ENCODE measurements at regions not wholly inside any gene's neighbourhood (a gene's known extent, or its start where the extent isn't known, plus 50 kb on each side); places are given as distances from the start of the nearest gene placed in this dataset.

DNA sequence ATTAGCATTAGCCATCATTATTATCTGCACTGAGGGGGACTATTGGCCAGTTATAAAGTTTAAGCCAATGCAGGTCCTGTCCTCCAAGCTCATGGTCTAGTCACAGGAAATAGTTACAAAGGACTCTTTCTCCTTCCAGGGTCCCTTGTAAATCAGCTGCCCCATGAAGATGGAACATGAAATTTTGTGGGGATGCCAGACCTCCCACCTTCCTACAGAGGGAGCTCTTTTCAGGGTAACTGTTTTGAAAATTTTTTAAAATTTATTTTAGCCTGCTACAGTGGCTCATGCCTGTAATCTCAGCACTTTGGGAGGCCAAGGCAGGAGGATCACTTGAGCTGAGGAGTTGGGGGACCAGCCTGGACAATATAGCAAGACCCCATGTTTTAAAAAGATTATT lies 124.4 kb upstream of the SLC34A2 start:
- no peak for DNase-seq

DNA sequence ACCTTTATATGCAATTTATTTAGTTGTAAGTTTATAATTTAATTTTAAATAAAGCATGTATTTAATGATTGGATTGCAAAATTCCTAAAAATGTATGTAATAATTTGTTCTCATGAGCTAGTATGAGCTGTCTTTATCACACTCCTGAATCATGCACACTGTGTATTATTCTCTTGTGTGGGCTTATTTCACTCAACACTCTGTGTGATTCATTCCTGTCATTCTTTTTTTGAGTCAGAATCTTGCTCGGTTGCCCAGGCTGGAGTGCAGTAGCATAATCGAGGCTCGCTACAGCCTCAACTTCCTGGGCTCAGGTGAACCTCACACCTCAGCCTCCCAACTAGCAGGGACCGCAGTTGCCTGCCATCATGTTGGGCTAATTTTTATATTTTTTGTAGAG lies 123.1 kb upstream of the SLC34A2 start:
- DNase-seq = no peak

DNA sequence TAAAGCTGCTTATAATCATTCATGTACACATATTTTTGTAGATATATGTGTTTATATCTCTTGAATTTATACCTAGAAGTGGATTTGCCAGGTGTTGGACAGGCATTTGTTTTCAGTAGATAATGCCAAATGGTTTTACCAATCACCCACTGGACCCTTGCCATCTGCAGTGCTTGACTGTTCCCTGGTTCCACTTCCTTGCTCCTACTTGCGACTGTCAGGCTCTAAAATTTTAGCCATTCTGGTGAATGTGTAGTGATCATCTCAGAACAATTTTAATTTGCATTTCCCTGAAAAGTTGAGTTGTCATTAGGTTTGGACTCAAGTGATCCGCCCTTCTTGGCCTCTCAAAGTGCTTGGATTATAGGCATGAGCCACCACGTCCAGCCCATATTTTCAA lies 122.4 kb upstream of the SLC34A2 start:
- DNase-seq = no peak

DNA sequence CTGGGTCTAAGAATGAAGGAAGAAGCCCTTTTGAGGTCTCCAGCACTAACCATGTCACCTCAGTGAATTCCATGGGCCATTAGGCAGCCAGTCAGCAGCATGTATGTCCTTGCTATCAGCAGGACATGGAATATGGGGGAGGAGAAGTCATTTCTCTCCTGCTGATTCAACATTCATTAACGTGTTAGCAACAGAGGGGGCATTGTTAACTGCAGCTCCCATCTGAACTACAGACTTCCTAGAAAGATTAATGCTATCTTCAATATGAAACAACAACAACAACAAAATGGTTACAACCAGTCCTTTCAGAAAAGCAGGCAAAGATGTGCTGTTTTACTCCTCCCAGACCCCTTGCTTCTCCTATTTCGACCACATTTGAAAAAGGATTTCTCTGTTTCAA lies 120.4 kb upstream of the SLC34A2 start:
- DNase-seq = no peak

DNA sequence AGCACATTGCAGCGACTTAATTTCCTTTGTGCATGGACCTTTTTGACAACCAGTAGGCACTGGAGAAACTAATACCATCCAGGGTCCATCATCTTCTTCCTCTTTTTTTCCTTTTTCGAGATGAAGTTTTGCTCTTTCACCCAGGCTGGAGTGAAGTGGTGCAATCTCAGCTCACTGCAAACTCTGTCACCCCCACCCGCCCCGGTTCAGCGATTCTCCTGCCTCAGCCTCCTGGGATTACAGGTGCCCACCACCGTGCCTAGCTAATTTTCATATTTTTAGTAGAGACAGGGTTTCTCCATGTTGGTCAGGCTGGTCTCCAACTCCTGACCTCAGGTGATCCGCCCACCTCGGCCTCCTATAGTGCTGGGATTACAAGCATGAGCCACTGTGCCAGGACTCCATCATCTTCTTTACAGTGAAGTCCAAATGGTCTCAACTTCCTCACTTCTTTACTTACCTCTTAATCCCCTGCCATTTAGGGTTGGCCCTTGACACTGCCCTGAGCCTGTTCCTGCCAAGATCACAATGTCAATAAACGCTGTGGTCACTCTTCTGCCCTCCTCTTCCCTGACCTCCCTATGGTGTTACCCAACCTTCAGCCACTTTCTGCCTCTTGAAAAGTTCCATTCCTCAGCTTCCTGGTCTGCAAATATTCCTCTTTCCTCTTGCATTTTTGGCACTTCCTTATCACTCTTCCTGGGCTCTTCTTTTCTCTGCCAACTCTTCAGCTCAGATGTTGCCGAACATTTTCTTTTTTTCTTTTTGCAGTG lies 119.8 kb upstream of the SLC34A2 start:
- no peak for DNase-seq

DNA sequence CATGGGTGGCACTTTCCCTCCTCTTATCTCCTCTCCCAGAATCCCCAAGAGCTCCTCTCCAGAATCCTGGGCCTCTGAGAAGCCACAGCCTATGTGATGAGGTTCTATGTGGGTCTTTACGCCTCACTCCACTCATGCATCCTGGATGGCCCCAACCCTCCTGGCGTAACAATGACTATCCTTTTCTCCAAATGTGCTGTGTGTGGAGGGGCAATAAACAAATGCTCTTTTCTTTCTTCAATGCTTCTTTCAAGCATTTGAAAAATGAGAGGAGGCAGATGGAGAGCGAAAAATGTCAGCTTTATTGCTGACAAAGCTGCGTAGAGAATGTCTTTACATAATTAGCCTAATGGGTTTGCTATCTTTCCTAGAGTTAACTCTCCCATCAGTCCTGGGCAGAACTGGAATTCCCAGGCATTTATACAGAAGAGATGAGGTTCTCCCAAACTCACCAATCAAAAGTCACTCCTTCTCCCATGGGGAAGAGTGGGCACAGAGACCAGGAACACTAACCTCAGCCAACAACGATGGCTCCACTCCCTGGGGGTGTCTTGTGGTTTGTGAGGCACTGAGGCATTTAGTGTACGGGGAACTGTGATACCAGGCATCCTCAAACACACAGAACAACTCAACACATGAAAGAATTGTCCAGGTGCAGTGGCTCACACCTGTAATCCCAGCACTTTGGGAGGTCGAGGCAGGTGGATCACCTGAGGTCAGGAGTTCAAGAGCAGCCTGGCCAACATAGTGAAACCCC lies 118.9 kb upstream of the SLC34A2 start:
- DNase-seq = no peak

DNA sequence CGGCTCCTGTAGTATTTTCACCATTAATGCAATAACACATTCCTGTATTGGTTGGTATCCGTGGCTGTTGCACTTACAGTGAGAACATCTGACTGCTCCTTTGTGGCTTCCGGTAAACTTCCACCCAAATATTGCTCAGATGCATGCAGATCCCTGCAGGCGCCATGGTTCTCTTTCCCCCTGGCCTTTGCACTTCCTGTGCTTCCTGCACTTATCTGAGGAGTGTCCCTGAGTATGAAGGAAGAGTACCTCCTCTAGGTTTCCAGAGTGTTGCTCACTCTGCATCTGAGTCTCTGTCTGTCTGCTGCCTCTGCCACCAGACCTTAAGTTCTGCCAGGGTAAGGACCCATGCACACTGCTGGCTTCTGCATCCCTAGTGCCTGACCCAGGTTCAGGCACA lies 117.2 kb upstream of the SLC34A2 start:
- DNase-seq = no peak

DNA sequence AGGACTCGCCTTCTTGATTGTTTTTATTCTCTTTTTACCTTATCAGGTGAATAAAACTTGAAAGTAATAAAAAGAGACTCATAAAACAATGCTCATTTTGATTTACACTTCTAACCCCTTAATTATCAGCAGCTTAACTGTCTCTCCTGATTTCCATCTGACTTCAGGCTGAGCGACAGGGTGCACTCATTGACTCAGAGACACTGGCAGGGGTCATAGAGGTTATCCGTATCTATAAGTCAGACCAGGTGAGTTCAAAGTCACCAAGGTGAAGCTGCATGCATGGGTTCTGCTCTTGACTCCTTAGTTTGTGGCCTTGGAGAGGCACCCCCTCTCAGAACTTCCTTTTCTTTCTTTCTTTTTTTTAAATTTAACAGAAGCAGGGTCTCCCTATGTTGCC lies 116.4 kb upstream of the SLC34A2 start:
- no peak for DNase-seq

DNA sequence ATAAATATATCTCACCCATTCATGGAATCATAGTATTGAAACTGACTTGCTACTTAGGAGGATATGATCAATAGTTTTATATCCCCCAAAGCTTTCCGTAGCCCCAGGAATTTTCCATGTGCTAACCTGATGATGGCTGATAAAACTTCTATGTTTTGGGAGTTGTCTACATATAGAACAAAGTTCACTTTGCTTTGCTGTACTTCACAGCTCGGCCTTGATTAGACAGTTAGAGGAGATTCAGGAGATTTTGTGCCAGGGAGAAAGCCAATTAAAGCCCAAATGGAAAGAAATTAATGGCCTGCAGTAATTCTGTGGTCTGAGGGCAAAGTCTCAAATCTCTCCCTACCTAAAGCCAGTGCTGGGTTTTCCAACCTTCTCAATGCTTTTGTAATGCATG lies 114.9 kb upstream of the SLC34A2 start:
- no peak for DNase-seq

DNA sequence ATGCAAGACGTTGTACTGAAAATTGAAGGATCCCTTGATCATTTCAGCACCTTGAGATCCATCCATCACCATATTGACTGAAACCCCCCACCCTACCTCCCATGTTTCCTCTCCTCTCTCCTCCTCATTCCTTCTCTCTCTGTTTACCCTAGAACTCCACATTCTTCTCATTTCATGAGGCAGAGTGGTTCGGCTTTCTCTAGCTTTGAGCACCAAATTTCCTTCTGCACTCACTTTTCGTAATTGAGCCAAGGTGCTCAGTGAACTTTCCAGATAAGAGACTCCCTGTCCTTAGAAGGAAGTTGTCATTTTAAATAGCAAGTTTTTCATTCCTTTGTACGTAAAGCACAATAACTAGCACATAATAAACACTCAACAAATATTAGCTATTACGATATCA lies 108.3 kb upstream of the SLC34A2 start:
- no peak for DNase-seq

DNA sequence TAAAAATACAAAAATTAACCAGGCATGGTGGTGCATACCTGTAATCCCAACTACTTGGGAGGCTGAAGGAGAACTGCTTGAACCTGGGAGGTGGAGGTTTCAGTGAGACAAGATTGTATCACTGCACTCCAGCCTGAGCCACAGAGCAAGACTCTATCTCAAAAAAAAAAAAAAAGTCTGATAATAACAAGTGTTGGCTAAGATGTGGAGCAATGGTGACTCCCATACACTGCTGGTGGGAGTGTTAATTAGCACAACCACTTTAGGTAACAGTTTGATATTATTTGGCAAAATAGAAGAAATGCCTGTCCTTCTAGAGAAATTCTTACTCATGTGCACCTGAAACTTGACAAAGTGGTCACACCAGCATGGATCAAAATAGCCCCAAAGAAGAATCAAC lies 106.2 kb upstream of the SLC34A2 start:
- no peak for DNase-seq

DNA sequence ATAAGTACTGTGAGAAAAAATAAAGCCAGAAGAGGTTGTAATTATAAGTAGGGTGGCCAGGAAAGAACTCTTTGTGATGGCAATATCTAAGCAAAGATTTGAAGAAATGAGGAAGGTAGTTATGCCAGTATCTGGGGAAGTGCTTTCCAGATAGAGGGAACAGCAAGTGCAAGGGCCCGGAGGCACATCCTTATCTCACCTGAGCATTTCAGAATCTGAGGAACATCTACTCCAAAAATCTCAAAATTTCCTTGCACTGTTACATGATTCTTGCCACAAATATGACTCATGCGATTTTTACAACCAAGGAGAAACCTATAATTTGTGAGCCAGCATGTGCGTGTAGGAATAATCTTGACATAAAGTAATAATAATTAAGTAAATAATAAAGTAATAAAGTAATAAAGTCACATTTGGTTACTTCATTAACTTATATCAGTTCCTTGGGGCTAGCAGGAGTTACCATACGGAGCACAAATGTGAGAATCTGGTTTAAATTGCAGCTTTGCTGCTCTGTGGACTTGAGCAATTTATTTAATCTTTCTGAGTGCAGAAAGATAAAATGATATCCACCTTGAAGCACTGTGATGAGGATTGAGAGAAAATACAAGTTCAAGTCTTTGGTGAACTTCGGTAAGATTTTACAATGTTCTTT lies 105.1 kb upstream of the SLC34A2 start:
- DNase-seq = no peak

DNA sequence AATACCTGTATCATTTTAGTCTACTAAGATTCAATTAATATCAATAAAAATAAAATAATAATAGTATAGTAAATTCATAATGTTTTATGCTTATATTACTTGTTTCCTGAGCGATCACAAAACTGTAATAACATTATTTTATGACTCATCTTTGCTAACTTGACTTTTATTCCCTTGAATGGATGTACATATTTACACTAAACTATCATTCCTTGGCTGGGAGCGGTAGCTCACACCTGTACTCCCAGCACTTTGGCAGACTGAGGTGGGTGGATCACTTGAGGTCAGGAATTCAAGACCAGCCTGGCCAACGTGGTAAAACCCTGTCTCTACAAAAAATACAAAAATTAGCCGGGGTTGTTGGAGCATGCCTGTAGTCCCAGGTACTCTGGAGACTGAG lies 104.0 kb upstream of the SLC34A2 start:
- DNase-seq = no peak

DNA sequence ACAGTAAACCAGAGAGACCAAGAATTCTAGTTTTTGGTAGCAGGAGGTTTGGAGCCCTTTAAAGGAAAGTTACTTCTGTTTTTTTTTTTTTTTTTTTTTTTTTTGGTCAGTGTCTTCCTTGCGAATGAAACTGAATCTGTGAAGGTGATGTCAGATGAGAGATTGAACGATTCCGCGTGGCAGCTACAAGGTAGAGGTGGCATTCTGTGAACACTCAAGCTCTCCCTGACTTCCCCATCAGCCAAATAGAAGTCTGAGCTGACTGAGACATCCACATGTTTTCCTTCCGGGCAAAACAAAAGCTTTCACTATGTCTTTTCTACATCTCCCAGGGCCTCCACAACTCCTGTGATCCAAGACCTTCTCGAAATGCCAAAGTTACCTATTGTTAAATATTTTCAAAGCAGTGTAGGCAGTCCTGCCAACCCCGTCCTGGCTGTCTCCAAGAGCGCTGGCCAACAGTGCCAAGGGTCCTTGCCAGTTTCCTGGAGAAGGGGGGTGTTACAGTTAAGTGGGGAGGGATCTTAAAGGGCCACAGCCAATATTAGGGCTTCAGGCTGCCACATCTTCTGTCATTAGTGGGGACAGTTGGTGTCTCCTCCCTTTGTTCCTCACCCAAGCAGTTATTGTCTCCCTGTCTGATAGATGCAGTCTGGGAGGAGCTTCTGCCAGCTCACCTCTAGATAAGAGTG lies 102.9 kb upstream of the SLC34A2 start:
- no peak for DNase-seq

DNA sequence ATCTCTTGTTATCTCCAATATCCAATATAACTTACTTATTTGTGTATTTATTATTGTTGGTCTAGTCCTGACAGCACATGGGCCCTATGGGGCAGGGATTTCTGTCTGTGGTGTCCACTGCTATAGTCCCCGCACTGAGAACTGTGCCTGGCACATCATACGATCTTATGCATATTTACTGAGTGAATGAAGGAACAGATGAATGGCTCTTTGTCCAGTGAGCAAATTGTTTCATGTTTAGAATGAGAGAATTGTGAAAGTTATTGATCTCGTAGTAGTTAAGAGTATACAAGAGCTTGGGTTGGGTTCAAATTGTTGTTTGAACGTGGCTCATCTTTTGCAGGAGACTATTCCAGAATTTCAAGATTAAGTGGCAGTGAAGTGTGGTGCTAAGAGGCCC lies 96.1 kb upstream of the SLC34A2 start:
- DNase-seq = no peak

DNA sequence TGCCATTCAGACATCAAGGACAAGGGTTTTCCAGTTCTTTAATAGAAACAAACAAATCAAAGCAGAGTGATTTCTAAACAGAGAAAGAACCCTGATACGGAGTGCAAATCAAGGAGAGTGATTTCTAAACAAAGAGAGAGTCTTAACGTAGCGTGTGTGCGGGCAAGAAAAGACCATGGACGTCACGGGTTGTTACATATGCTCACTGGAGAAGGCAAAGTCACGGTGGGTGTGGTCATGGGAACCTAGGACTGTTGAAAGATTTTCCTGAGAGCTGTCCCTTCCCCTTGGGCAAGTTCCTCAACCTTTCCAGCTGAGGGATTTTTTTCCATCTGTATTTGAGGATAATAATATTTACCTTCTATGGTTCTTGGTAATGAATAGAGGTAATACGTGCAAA lies 95.0 kb upstream of the SLC34A2 start:
- no peak for DNase-seq

DNA sequence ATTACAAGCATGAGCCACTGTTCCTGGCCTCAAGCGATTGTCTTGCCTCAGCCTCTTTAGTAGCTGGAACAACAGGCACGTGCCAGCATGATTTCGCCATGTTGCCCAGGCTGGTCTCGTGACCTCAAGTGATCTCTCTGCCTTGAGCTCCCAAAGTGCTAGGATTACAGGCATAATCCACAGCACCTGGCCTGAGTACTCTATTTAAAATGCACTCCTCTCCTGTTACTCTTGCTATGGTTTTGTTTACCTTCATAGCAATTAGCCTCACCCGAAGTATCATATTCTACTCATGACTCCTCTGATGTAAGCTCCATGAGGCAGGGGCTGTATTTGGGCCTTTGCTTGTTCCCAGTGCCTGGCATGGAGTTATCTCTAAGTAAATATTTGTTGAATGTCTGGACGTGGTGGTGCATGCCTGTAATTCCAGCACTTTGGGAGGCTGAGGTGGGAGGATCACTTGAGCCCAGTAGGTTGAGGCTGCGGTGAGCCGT lies 92.5 kb upstream of the SLC34A2 start:
- DNase-seq = peak; percentile 73

DNA sequence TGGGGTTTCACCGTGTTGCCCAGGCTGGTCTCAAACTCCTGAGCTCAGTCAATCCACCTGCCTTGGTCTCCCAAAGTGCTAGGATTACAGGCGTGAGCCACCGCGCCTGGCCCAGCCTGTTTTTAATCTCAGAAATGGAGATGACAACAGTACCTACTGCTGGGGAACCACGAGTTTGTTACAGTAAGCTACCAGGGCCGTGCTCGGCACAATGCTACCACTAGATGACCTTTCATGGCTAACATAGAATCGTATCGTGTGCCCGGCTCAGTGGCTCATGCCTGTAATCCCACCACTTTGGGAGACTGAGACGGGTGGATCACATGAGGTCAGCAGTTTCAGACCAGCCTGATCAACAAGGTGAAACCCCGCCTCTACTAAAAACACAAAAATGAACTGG lies 90.8 kb upstream of the SLC34A2 start:
- no peak for DNase-seq

DNA sequence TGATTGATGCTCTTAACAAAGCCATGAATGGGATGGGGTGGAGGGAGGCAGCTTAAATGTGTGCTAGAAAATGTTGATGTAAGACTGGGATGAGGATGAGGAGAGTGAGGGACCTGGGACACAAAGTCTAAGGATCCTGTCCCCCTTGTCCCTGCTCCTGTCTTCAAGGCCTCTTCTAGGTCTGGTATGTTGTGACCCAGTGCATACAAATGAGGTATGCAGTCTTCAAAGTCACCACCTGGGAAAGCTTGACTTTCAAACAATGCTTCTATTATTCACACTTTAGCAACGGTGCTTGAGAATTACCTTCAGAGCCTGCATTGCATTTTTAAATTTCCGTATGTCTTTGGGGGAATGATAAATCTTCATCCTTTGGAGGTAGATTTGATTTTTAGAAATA lies 88.4 kb upstream of the SLC34A2 start:
- no peak for DNase-seq

DNA sequence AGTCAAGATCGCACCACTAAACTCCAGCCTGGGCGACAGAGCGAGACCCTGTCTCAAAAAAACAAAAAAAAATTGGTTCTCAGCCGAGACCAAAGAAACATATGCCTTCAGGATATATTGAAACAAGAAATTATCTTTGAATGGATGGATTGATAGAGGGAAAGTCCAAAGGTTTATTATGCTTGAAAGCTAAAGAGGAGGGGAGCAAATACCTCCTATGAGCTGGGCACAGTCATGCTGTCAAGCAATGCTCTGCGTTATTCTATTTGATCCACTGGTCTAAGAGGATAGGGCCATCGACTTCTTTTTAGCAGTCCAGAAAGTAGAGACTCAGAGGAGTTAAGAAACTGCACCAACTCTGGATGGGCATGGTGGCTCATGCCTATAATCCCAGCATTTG lies 85.9 kb upstream of the SLC34A2 start:
- DNase-seq = no peak

DNA sequence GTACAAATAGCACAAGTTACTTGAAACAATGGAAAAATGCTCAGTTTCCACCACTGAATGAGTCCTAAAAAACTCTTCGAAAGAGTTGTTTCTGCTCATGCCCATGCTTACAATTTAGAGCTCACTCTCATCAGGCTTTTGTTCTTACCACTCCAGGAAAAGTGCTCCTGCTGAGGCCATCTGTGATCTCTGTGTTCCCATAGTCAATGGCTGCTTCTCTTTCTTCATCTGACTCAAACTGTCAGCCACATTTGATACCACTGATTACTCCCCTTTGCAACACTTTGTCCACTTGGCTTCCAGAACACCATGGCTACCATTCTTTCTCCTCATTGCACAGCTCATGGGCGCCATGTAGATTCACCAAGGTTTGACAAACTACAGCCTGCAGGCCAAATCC lies 80.0 kb upstream of the SLC34A2 start:
- DNase-seq = no peak

DNA sequence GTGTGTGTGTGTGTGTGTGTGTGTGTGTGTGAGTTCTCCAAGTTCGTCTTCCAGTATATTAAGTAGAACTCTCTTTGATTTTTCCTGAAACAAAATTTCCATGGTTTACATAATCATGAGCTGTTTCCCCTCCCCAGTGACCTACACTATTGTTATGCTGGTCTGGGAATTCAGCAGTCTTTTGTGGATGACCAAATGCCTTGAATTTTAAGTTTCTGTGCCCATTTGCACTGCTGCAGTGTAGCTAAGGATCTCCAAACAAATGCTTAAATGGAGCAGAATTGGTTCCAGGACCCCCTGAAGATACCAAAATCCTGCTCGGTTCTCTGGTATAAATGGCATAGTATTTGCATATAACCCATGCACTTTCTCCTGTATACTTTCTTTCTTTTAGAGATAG lies 77.2 kb upstream of the SLC34A2 start:
- DNase-seq = no peak

Measured in NCI-H345 (cell line).